Activated CD8-positive, alpha-beta memory T cell treated with anti-CD3 and anti-CD28 coated beads, Interleukin-2, amount 50 U/mL, for 1 hour (primary cell): ENCODE measurements at regions not wholly inside any gene's neighbourhood (a gene's known extent, or its start where the extent isn't known, plus 50 kb on each side); places are given as distances from the start of the nearest gene placed in this dataset.

ENCODE experiments used
- DNase-seq: peaks from one replicate; pipeline ENCODE4 v3.0.0-alpha.2; 2020; ENCODE audit errors: extremely low read depth

DNA sequence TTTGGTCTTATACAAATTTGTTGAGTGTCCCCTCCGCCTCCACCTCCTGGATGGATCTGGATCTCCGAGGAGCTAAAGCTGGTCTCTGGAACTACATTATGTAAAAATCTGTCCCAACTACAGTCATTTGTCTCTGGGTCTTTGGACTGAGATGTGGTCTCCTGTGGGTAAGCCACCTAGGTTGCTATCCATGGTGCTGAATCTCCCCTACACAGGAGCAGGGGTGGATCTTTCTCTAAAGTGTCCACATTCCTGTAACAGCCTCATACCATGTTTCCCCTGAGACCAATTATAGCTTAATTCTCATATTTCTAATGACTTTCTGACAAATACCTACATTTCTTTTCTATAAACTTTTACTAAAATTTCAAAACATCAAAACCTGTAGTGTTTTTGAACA lies 625.8 kb downstream of the TAFA4 start:
- DNase-seq: no peak

DNA sequence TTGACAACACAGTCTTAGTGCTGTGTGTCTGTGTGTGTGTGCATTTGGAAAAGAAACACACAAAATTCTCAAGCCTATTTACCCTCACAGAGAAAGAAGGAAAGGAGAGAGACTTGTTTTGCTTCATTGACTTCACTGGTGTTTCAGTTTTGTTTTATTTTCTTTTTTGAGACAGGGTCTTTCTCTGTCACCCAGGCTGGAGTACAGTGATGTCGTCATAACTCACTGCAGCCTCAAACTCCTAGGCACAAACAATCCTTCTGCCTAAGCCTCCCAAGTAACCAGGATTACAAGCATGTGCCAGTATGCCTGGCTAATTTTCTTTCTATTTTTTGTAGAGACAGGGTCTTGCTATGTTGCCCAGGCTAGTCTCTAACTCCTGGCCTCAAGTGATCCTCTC lies 636.9 kb downstream of the TAFA4 start:
- no peak for DNase-seq

DNA sequence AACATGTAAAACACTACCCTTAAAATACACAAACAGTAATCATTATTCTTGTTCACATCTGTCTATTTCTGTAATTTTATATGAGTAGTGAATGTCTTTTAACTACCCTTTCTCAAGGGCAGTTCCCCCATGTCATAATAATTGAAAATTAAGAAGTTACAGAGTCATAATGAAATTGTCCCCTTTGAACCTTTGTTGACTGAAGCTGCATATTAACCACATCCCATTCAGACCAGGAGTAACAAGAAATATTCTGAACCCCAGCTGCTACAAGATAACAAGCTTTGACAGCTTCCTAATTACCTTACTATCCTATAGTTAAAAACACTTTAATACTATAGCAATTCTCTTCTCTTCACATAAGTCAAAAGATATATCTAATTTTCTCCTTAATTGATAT lies 635.9 kb upstream of the SUCLG2 start:
- no peak for DNase-seq

DNA sequence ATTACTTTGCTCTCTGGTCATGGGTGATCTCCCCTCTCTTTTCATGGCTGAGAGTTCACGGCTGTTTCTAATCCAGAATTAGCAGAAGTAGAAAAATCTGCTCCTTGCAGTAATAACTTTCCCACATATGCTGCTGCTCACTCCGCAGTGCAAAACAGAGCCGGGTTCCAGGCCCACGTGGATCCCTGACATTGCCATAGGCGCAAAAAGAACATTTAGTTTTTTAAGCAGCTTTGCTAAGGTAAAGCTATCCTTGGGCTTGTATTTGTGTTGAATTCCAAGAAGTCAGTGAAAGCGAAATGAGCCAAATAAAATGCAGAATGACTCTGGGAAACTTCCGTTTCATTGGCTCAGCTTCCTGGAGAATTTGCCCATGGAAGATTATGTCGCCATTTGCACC lies 633.7 kb upstream of the SUCLG2 start:
- no peak for DNase-seq

DNA sequence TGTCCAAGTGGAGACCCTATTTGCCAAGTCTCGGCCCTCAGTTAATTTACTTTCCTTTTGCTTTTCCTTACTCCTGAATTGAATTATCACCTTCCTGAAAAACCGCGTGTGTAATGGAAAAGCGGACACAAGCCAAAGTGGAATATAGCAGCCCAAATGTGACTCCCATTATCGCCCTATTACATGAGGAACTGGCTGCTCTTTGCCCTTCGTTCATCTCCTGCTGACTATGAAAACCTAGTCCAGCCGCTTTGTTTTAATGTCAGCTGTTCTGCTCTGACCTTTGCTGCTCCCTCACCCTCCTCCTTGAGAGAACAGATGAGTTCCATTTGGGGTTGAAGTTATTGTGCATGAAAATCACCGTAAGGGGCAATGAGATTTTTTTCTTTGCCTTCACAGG lies 632.7 kb upstream of the SUCLG2 start:
- no peak for DNase-seq

DNA sequence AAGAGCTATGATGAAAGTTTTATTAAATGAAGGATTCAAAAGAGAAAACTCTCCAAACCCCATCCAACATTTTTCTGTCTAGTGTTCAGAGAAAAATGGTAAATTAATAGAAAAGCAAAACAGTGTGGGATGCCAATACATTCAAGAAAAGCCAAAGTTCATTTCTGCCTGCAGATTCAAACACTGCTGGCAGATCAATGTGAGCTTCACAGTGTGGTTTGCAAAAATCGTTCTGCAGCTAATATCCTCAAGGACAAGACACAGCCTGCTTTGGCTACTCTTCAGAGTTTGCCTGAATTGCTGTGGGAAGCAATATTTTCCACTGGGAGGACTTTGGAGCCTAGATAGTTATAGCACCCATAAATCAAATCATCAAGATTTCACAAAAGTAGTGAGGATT lies 619.9 kb upstream of the SUCLG2 start:
- no peak for DNase-seq

DNA sequence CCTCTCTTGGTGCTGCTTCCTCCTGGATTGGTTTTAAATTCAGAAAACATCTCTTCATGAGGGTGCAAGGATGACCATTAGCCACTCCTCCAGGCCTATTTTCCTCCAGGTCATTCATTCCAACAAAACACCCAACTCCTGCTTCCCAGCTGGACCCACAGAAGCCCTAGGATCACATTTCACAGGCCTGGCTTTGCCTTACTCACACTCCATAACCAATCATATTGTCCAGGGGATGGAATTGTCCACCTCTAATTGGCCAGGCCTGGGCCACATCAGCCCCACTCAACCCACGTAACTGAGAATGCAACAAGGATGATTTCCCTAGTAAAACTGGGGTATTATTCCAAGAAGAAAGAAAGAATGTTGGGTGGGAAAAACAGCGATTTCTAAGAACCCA lies 616.7 kb upstream of the SUCLG2 start:
- DNase-seq: no peak

DNA sequence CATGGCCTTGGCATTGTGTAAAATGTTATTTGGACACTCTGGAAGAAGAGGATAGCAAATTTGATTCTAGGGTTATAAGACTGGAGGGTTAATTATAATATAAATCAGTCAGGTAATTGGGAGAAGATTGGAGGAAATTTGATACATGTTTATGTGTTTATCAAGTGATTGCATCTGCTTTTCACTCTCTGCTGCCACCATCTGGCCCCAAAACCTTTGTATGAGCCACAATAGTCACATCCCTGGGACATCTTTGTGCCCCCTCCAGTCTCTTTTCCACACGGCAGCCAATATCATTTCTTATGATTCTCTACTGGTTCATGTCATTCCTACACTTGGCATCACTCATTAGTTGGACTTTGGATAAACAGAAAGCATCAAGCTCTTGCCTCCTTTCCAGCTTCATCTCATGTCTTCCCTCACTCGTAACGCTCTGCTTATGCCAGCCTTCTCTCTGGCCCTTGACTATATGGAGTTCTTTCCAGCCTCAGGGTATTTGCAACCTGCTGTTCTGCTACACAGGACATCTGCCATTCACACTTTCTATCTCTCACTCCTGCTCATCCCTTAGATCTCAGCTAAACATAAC lies 602.3 kb upstream of the SUCLG2 start:
- DNase-seq: no peak

DNA sequence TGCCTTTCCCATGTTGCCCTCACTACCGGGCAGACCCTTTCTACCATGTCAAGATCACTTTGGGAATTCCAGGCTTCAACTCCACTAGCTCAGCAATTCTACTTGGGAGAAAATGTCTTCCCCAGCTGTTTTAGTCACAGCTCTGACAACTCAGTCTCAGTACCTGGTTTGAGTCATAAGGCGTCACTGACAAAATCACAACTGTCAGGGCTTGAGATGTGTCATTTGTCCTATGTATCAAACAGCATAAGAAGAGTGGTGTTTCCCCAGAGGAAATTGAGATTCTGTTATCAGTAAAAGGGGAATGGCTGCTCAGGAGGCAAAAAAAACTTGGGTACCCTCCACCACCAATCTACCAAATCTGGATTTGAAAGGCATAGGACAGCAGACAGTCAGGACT lies 594.9 kb upstream of the SUCLG2 start:
- DNase-seq: no peak

DNA sequence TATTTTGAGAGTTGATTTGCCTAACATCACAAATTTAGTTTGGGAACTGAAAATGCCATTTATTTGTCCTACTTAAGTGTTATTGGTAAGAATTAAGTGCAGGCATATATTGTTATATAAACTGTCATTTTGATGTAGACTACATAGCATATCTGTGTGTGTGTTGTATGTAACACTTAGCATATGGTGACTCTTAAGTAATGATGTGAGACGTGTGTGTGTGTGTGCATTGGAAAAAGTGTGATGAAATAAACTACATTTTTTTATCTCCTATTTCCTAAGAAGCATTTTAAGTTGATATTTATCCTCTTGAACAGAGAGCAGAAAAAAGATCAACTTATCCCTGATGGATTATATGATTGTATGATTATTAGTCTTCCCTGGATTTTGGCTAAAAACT lies 588.2 kb upstream of the SUCLG2 start:
- DNase-seq: no peak

DNA sequence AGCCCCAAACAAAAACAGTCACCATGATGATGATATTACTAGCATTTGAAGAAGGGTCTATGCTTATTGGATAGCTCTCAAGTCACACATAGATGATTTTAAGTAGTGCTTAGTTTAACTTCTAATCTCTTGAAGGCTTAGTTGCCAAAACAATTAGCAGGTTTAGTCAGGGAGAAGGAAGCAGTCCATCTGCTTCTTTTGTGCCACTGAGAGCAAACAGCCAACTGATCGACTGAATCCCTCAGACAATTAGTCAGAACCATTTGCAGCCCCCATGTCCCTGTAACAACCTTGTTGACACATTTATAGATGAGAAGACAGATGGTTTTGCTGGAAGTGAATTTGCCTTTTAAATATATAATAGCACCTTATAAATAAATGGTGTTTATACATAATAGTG lies 585.1 kb upstream of the SUCLG2 start:
- DNase-seq: no peak

DNA sequence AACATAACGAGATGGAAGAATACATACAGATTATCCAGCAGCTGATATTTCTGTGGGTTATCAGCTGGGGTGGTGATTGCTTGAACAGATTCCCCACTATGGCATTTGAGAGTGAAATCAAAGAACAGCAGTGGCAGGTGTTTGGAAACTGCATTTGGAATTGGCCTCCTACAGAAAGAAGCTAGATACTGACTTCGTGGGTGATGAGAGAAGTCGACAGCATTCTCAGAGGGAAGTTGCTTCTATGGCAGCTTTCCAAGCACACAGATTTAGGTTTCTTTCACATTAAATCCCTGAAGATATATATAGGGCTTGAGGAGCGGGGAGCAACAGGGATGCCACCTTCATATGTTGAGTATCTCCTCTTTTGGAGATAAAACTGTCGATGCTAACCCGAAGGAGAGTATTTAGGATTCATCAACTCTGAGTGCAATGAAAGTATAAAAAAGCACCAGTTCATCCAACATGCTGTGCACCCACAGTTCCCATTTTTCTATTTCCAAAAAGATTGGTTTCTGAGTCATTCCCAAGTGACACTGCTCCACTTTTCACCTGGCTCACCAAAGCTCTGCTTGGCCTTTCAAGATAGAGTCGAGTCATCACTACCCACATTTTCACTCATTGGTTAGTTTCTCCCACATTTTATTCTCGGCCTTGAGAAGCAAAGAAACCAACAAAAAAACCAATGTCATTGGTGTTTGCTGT lies 579.8 kb upstream of the SUCLG2 start:
- DNase-seq: no peak

DNA sequence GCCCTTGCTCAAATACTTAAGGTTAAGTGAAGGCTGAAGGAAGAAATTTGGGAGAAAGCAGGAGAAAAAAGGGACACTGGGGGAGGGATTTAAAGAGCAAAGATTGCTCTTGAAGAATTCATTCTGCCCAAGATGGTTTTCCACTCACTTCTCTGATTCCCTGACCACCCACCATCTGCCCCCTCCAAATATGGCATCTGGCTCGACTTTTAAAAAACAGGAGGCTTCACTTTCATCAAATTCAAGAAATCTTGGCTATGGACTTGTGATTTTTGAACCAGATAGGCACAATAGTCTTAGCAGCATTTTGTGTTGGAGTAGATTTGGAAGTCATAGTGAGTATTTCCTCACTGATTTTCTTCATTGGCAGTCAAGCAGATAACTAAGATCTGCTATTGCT lies 574.4 kb upstream of the SUCLG2 start:
- no peak for DNase-seq

DNA sequence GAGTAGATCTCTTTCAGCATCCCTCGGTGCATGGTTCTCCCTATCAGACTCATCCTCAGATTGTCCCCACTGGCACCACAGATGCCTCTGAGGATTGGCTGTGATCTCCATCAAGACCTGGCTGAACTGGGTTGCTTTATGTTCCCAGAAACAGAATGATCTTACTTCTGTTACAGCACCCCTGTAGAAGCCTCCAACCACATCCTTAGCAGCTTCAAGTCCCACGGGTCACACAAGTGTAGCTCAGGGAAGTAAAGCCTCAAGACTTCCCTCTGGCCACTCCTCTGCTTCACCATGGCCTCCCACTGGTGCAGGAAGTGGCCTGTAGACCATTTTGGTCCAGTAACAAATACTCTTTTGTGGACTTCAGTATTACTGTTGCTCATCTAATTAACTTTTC lies 566.4 kb upstream of the SUCLG2 start:
- DNase-seq: no peak

DNA sequence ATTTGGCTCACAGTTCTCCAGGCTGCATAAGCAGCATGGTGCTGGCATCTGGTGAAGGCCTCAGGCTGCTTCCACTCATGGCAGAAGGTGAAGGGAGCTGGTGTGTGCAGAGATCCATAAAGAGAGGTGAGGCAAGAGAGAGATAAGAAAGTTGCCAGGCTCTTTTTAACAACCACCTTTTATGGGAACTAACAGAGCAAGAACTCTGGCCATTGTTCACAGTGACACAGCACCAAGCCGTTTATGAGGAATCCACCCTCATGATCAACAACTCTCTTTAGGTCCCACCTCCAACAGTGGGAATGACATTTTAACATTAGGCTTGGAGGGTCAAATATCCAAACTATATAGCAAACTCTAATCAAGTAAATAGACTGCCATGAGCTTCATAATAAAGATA lies 557.2 kb upstream of the SUCLG2 start:
- DNase-seq: no peak

DNA sequence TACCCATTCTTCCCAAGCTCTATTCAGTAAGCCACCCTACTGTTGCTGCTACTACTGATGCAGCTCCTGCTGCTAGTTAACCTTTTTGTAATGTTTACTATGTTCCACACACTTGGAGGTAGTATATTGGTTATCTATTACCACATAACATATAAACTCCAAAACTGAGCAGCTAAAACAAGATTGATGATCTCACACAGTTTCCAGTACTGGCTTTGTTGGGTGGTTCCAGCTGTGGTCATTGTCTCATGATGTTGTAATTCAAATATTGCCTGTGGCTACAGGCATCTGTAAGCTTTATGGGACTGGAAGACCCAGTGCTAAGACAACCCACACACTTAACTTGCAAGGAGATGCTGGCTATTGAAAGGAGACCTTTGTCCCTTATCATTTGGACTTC lies 556.2 kb upstream of the SUCLG2 start:
- DNase-seq: no peak

DNA sequence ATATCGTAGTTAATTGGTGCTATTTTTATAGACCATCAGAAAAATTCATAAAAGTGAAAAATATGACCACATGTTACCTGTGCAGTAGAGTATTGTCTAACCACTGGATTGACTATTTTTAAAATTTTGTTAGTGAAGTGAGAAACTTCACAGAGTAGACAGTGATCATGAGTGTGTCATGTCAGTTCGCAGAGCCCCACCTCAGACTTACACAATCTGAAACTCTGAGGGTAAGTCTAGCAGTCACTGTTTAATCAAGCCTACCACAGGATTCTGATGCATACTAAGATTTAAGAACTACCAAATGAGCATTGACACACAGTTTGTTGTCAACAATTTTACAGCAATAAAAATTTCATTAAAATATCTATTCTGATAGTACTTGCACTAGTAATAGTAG lies 552.9 kb upstream of the SUCLG2 start:
- no peak for DNase-seq

DNA sequence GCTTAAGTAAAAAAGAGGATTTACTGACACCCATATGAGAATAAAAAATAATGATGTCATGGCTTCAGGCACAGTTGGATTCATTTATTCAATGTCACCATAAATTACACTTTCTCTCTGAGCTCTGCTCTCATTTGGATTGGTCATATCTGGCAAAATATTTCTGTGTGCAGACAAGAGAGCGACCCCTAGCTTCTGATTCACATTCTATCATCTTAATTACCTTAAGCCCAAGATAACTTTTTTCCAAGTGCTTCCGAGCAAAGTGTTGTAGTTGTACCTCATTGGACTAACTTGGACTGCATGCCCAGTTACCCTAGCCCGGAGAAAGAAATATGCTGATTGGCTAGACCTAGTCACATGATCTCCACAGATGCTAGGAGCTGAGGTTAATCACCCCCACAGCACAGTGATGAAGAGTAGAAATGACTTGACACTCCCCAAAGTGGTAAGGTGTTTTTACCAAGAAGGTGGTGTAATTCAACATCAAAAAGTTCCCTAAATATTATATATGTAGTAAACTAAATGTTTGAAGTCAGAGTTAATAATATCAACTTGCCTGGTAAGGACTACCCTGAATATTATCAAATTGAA lies 552.2 kb upstream of the SUCLG2 start:
- no peak for DNase-seq

DNA sequence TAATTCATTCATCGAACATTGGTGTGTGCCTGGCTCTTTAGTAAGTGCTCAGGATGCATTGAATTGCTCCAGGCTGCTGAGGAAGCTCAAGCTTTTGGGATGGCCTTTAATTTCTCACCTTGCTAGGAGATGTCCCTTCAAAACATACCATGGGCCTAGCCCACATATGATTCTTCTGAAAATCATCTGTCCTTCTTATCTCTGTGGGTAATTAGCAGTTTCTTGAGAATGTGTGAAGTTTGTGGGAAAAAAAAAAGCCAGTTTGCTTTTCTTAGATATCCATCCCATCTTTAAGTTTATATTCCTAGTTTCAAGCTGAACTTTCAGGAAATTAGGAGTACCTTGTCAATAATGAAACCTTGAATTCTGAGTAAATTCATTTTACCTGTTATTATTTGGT lies 532.3 kb upstream of the SUCLG2 start:
- no peak for DNase-seq

DNA sequence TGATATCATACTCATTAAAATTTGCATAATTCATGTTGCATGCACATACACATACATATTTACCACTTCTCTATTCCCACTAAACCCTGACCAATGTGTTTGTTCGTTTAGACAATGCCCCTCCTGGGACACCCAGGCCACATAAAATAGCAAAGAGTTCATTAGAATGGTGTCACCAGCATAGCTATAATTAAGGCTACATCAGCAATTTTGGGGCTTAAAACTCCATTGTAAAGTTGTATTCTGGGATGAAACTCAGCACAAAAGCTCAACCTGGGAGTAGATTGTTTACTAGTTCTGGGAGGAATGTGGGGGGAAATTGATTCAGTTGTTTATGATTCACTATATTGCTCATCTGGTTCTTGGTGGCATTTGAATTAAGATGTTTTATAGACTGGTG lies 522.2 kb upstream of the SUCLG2 start:
- DNase-seq: no peak

DNA sequence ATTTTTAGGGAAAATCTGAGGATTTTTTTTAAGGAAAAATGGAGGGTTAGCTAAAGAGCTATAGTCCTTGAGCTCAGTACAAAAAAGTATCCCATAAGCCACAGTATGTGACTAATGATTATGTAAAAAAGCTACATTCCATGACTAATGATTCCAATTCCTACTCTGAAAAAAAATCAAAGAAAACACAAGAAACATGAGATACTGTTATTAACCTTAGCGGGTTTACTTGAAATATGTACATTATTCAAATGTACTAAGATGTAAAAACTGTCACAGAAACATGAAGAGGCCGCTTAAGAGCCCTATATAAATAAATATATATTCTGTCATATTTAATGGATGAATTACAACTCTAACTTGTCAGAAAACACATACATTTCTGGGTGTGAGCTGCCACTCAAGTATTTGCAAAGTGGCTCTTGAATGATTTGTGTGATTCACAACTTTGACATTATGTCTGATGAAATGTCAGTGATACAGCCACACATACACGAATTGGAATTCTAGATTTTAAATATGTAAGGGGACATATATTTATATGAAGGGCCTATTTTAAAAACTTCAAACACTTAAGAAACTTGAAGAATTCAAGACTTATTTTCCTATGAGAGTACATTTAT lies 518.7 kb upstream of the SUCLG2 start:
- no peak for DNase-seq

DNA sequence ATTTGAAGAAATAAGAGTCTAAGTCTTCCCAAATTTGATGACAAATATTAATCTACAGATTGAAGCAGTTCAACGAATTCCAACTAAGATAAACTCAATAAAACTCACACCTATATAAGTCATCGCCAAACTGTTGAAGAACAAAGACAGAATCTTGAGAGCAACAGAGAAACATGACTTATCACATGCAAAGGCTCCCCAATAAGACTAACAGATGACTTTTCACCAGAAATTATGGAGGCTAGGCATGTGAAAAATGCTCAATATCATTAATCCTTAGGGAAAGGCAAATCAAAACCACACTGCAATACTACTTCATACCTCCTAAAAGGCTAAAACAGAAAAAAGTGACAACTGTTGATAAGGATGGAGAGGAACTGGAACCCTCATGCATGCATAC lies 517.6 kb upstream of the SUCLG2 start:
- DNase-seq: no peak

DNA sequence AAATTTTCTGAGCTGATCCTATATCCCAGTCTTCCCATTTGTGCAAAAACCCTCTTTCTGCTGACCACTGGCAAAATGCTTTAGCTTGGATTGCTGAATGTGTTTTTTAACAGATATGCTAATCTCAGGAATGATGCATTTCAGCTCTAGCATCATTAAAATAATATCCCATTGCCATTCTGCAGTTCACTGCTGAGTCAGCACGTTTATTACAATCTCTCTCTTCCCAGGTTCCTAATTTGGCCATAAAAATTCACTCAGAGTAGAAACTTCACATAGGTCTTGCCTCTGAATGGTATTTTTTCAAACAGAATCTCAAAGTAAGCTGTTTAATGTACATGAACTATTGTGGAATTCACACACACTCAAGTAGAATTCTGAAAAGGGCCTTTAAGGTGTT lies 509.6 kb upstream of the SUCLG2 start:
- DNase-seq: no peak
